ENCODE measurements at regions not wholly inside any gene's neighbourhood (a gene's known extent, or its start where the extent isn't known, plus 50 kb on each side); places are given as distances from the start of the nearest gene placed in this dataset.

GRCh38 chr2:114616-115015, 68.3 kb upstream of the FAM110C start:
- FAIRE-seq (no peak), ATAC-seq (peak in 1 of 4 donors; percentile 11), DNase-seq (no peak)
- no peaks in the 10 kb centered on the region for H3K27me3 ChIP-seq
- H3K9me3 ChIP-seq, result no peaks in the 10 kb centered on the region
- H3K36me3 ChIP-seq, result no peaks in the 10 kb centered on the region
- intact Hi-C loops (cut with DNase I), result no loop called here
- TF ChIP-seq, protein P1, sequence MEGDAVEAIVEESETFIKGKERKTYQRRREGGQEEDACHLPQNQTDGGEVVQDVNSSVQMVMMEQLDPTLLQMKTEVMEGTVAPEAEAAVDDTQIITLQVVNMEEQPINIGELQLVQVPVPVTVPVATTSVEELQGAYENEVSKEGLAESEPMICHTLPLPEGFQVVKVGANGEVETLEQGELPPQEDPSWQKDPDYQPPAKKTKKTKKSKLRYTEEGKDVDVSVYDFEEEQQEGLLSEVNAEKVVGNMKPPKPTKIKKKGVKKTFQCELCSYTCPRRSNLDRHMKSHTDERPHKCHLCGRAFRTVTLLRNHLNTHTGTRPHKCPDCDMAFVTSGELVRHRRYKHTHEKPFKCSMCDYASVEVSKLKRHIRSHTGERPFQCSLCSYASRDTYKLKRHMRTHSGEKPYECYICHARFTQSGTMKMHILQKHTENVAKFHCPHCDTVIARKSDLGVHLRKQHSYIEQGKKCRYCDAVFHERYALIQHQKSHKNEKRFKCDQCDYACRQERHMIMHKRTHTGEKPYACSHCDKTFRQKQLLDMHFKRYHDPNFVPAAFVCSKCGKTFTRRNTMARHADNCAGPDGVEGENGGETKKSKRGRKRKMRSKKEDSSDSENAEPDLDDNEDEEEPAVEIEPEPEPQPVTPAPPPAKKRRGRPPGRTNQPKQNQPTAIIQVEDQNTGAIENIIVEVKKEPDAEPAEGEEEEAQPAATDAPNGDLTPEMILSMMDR (IDR thresholded peaks at IDR 0.05), result no peak
- peaks cover 0 to 14% (median 6%) of the 10 kb centered on the region in 3 donors for H3K4me1 ChIP-seq
- 62 to 72% methylated on average over 8 of the region's 8 CpGs for WGBS, 2 donors
- H3K27ac ChIP-seq, result no peak overlapping the region
- H3K4me3 ChIP-seq, result no peak overlapping the region

DNA sequence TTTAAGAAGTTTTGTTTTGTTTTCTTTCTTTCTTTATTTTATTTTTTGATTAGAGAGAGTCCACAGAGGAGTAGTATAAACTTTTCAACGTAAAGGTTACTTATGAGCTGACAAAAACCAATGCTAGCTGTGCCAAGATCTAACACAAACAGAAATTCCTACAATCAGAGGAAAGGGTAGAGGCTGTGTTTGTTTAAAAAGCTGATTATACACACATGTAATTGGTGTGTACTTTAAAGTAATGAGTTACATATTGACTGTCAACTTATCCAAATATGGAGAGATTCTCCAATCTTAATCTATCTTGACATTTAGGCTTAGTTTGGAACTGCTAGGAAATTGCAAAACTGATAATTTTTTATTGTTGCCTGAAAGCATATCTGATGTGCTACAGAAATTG, 63.7 kb upstream of the FAM110C start:
- intact Hi-C loops (cut with DNase I), result no loop called here
- no peaks in the 10 kb centered on the region for H3K9me3 ChIP-seq
- peaks cover 0 to 19% (median 6%) of the 10 kb centered on the region in 3 donors for H3K4me1 ChIP-seq
- H3K27me3 ChIP-seq, result no peaks in the 10 kb centered on the region
- TF ChIP-seq, protein P1 (IDR thresholded peaks at IDR 0.05), result no peak
- 0 to 10% methylated on average over 1 of the region's 1 CpG for WGBS, 2 donors
- FAIRE-seq, result no peak
- no peak for DNase-seq
- no peaks in the 10 kb centered on the region for H3K36me3 ChIP-seq
- no peak overlapping the region for H3K4me3 ChIP-seq
- H3K27ac ChIP-seq, result peak overlapping the region in 1 of 4 donors; percentile 16
- ATAC-seq, result peak in 3 of 4 donors; percentile 55 to 70 (median 63)

GRCh38 chr2:108920-109809, 62.9 kb upstream of the FAM110C start:
- WGBS, 2 donors, result 62% methylated on average over 5 of the region's 5 CpGs
- Histone ChIP-seq H3K4me1 (peaks cover 0 to 19% (median 6%) of the 10 kb centered on the region in 3 donors), H3K4me3 (no peak overlapping the region), H3K36me3 (no peaks in the 10 kb centered on the region), H3K27ac (peak overlapping the region in 2 of 4 donors; percentile 16 to 24), H3K27me3 (no peaks in the 10 kb centered on the region), H3K9me3 (no peaks in the 10 kb centered on the region)
- FAIRE-seq, result no peak
- DNase-seq, result no peak
- TF ChIP-seq, protein P1 (IDR thresholded peaks at IDR 0.05), result no peak
- peak; percentile 45 to 55 (median 49) for ATAC-seq
- intact Hi-C loops (cut with DNase I), result no loop called here

GRCh38 chr2:101016-101415, 54.7 kb upstream of the FAM110C start:
- no peak for FAIRE-seq
- TF ChIP-seq, protein P1 (IDR thresholded peaks at IDR 0.05), result no peak
- Histone ChIP-seq H3K36me3 (no peaks in the 10 kb centered on the region), H3K4me1 (no peaks in the 10 kb centered on the region), H3K27me3 (no peaks in the 10 kb centered on the region), H3K9me3 (no peaks in the 10 kb centered on the region), H3K4me3 (no peak overlapping the region), H3K27ac (no peak overlapping the region)
- 85% methylated on average over 11 of the region's 11 CpGs for WGBS, 2 donors
- intact Hi-C loops (cut with DNase I), result no loop called here
- no peak for ATAC-seq
- DNase-seq, result peak in 1 of 6 donors; percentile 31

Data from pancreas (tissue), 10 donors.